Adrenal gland (tissue), 9 donors: ENCODE measurements at regions not wholly inside any gene's neighbourhood (a gene's known extent, or its start where the extent isn't known, plus 50 kb on each side); places are given as distances from the start of the nearest gene placed in this dataset.

Experiments used
- DNase-seq, 7 donors: peaks; one replicate each; pipeline ENCODE4 v3.0.0-alpha.2; 2019 to 2020
- H3K27ac ChIP-seq, 5 donors: fragments of 200-600 bp; sonication (generic) in 4 of 5; 1 replicate in 3 of 5; 2 replicates in 2 of 5; pipeline versions ENCODE4 v1.5.1 to v1.8.0; 2016 to 2020; ENCODE audit warnings: mild to moderate bottlenecking in 1 of 5
- H3K27me3 ChIP-seq: fragments of 200-600 bp; 2 replicates; pipeline ENCODE4 v1.8.0; 2021
- H3K36me3 ChIP-seq, 2 donors: fragments of 200-600 bp; replicated peaks in 1 of 2; 1 replicate in 1 of 2; 2 replicates in 1 of 2; pipeline versions ENCODE4 v1.5.1 to v1.8.0; 2018 to 2022
- H3K4me1 ChIP-seq, 2 donors: fragments of 200-600 bp; replicated peaks in 1 of 2; 1 replicate in 1 of 2; 2 replicates in 1 of 2; pipeline versions ENCODE4 v1.5.1 to v1.8.0; 2018 to 2021
- H3K4me3 ChIP-seq, 4 donors: fragments of 200-600 bp; sonication (generic) in 3 of 4; one replicate each; pipeline ENCODE4 v1.5.1; 2016 to 2018
- H3K9me3 ChIP-seq, 3 donors: fragments of 200-600 bp; sonication (generic) in 1 of 3; replicated peaks in 1 of 3; 1 replicate in 2 of 3; 2 replicates in 1 of 3; pipeline versions ENCODE4 v1.5.1 to v1.8.0; 2016 to 2021
- CTCF ChIP-seq, 6 experiments: fragments of 450-650 bp in 4 of 6; fragments of 200-600 bp in 2 of 6; sonication (generic) in 1 of 6; IDR thresholded peaks; 1 replicate in 5 of 6; 2 replicates in 1 of 6; pipeline versions ENCODE4 v1.5.1 to v1.8.0; 2016 to 2021; ENCODE audit warnings: antibody characterized with exemption in 6 of 6, mild to moderate bottlenecking in 2 of 6, moderate library complexity in 1 of 6
- POLR2A ChIP-seq, 2 donors: fragments of 450-650 bp; IDR thresholded peaks; one replicate each; pipeline ENCODE4 v1.6.1; 2017; ENCODE audit warnings: antibody characterized with exemption in 2 of 2, mild to moderate bottlenecking in 2 of 2, moderate library complexity in 1 of 2
- WGBS, 4 donors: extraction: QIAGEN DNeasy Blood & Tissue Kit in 2 of 4; methylation state at CpG; one replicate each; pipeline versions ENCODE4 v1.1.5 to v1.1.7; 2013 to 2017; 5-methylcytosine and 5-hydroxymethylcytosine counted together
- intact Hi-C, 2 donors: fragments of 100-400 bp; cut with DNase I; formaldehyde crosslinking; loops; one replicate each; pipeline versions ENCODE4 v1.14.1 to v1.15.0; 2022 to 2023
- donor health status: healthy with polysubstance abuse.
- donor health status: Bipolar disorder and iron deficiency.
- donor health status: DM: yes; HTN: yes; CAD: no.
- donor health status: DM: no; HTN: no; CAD: no.
- donor health status: DM: no; HTN: no; CAD: no.

DNA sequence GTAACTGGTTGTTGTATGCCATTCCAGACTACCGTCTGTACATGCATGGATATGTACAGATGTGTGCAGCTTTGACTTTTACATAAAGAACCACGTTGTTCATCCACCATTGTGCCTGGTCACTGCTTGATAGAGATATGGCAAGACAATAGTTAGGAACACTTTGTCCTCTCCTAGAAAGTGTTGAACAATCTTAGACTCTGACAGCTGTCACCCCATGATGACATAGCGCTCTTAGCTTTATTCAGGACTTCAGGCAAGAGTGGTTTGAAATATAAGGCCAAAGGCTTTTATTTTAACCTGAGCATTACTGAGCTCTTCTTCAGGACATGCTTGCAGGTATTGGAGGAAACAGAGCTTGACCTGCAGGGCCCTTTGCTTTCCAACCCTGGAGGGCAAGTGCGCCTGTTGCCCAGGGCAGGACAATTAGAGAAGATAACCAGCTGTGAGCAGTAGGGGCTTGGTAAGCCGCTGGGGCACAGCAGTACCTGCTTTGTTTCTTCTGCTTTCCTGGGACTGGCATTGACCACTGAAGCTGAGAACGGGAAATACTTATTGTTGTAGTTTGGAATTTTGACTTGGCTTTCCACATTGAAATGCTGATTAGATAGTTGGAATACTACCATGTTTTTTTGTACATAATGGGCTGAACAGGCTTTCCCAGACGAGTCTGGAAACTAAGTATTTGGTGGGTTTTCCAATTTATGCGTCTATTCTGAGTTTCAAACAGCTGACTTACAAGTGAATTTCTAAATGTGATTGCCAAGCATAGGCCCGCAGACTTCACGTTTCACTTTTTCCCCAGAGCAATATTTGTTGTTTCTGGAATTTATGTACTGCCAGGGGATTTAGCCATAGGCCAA, 51.1 kb downstream of the GARRE1 start:
- no peak for TF ChIP-seq CTCF (IDR thresholded peaks at IDR 0.05)
- no peak for TF ChIP-seq POLR2A (IDR thresholded peaks at IDR 0.05)
- 78 to 87% (median 84%) methylated on average over 10 of the region's 10 CpGs for WGBS, 4 donors
- peak in 1 of 7 donors; percentile 15 for DNase-seq
- peaks cover 0 to 12% of the 10 kb centered on the region in 2 donors for H3K36me3 ChIP-seq
- H3K9me3 ChIP-seq, result no peaks in the 10 kb centered on the region
- no peak overlapping the region for H3K4me3 ChIP-seq
- no peaks in the 10 kb centered on the region for H3K27me3 ChIP-seq
- H3K4me1 ChIP-seq, result peaks cover 0 to 18% of the 10 kb centered on the region in 2 donors
- intact Hi-C loops, result no loop called here
- peak overlapping the region in 1 of 5 donors; percentile 54 for H3K27ac ChIP-seq

GRCh38 chr19:34306213-34306661, 51.9 kb downstream of the GARRE1 start:
- Histone ChIP-seq H3K4me3 (no peak overlapping the region), H3K4me1 (peaks cover 0 to 18% of the 10 kb centered on the region in 2 donors), H3K36me3 (peaks cover 0 to 4% of the 10 kb centered on the region in 2 donors), H3K27ac (peak overlapping the region in 2 of 5 donors; percentile 18 to 54), H3K27me3 (no peaks in the 10 kb centered on the region), H3K9me3 (no peaks in the 10 kb centered on the region)
- no peak for DNase-seq
- intact Hi-C loops, result no loop called here
- TF ChIP-seq POLR2A (IDR thresholded peaks at IDR 0.05), result no peak
- WGBS, 4 donors, result 79 to 97% (median 91%) methylated on average over 2 of the region's 2 CpGs

DNA sequence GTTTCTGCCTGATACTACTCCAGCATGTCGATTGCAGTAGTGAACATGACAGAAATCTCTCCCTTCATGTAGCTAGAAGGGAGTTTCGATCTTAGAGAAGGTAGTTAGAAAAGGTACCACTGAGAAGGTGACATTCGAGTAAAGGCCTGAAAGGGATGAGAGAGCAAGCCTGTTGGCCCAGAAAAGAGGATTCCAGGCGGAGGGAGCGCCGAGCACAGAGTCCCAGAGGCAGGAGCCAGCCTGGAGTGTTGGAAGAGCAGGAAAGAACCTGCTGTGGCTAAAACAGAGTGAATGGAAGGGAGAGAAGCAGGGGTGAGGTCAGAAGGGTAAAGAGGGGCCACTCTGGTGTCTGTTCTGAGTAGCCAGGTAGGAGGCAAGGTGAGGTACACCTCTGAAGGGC, 52.5 kb downstream of the GARRE1 start:
- H3K4me3 ChIP-seq, result no peak overlapping the region
- no peak for DNase-seq
- intact Hi-C loops, result no loop called here
- peaks cover 0 to 18% of the 10 kb centered on the region in 2 donors for H3K4me1 ChIP-seq
- peaks cover 0 to 3% of the 10 kb centered on the region in 2 donors for H3K36me3 ChIP-seq
- no peaks in the 10 kb centered on the region for H3K9me3 ChIP-seq
- 89 to 94% (median 93%) methylated on average over 6 of the region's 6 CpGs for WGBS, 4 donors
- no peaks in the 10 kb centered on the region for H3K27me3 ChIP-seq
- TF ChIP-seq POLR2A (IDR thresholded peaks at IDR 0.05) (no peak), CTCF (IDR thresholded peaks at IDR 0.05) (no peak)
- H3K27ac ChIP-seq, result peak overlapping the region in 2 of 5 donors; percentile 18 to 54

DNA sequence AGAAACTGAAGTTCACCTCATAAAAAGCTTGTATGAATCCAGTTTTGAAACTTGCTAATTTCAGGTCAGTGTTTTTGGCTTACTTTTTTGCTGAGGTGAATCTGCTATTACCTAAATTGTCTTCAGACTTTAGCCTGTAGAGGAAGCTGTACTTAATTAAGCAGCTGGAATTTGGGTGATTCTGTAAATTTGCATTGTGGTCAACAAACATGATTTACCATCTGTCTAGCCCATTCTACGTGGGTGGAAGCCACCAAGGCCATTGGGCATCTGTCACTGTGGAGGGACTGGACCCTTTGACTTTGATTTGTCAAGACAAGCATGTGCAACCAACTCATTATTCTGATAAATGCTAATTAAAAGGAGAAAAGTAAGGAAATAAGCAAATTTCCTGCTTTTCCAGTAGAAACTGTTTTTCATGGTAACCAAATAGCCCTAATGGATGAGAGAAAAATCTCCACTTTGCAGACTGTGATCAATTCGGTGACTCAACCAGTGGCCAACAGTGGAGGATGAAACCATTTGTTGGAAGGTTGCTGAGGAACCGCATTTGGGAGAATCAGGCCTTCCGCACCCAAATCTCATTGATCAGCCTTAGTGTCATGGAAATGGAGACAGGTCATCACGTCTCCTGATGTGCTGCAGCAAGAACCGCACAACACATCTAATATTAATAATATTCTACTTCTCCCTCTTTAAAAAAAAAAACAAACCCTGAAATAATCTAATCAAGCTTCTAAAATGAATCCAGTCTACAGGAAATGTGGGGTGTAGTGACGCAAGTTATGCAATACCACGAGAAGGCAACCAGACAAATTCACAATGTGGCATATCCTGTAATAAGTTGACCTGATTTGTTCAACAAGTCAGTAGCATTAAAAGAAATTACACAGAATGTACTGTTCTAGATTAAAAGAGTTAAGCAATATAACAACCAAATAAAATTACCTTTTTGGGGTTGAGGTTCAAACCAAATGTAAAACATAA, 54.3 kb downstream of the GARRE1 start:
- intact Hi-C loops, result no loop called here
- Histone ChIP-seq H3K27me3 (no peaks in the 10 kb centered on the region), H3K27ac (peak overlapping the region in 2 of 5 donors; percentile 52 to 73), H3K4me3 (no peak overlapping the region), H3K9me3 (no peaks in the 10 kb centered on the region), H3K4me1 (peaks cover 0 to 18% of the 10 kb centered on the region in 2 donors), H3K36me3 (no peaks in the 10 kb centered on the region)
- peak in 1 of 7 donors; percentile 78 for DNase-seq
- TF ChIP-seq CTCF (IDR thresholded peaks at IDR 0.05), result no peak
- 69 to 81% (median 77%) methylated on average over 8 of the region's 8 CpGs for WGBS, 4 donors
